Erythroblast (primary cell): ENCODE measurements at regions not wholly inside any gene's neighbourhood (a gene's known extent, or its start where the extent isn't known, plus 50 kb on each side); places are given as distances from the start of the nearest gene placed in this dataset.
"Not testable (repeated sequence)": the region's sequence is repeated elsewhere in the genome, so short reads cannot be mapped to it uniquely, and the experiment has no call there.

Experiments used
- DNase-seq, 2 experiments: peaks; one replicate each; lab custom pipeline; 2025; lab: John Stamatoyannopoulos, UW
- GATA1 ChIP-seq: IDR thresholded peaks from 2 replicates; pipeline ENCODE4 v1.6.1; 2011; ENCODE audit warnings: low read depth, mild to moderate bottlenecking, control low read depth, low read length, moderate library complexity
- POLR2A ChIP-seq: IDR thresholded peaks from 2 replicates; pipeline ENCODE4 v1.6.1; 2011; ENCODE audit warnings: mild to moderate bottlenecking, low read length

DNA sequence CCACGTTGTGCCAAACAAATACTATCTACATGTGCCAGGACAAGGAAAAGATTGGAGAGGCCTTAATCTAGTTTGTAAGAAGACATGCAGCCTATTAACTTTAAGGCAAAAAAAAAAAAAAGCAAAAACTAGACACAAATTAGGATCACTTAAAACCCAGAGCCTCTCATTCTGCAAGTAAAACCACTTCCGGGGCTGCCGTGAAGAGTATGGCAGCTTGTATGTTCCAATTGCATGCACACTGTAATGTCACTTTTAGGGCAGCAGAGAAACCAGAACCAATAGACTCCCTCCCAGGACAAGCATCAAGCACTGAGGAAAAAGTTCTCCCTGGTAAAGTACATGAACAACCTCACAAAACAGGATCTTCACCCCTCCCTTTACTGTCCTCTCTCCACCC, 70.6 kb downstream of the RSL24D1 start:
- DNase-seq, result no peak
- TF ChIP-seq GATA1 (no peak), POLR2A (no peak)

DNA sequence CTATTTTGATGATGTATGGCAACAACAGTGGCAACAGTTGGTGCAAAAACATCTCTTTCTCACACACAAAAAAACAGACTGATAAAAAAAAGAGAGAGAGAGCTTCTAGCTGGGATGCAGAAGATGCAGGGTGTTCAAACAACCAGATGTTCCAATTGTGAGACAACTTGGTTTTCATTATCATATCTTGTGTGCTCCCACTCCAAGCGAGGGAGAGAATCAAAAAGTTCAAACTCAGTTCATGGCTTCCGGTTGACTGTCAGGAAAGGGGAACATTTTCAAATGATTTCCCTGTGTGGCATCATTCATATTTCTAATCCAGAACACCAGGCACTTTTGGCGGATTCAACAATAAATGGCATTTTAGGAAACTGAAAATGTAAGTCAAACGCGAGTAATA, 72.1 kb downstream of the RSL24D1 start:
- no peak for DNase-seq
- no peak for TF ChIP-seq POLR2A
- no peak for TF ChIP-seq GATA1

DNA sequence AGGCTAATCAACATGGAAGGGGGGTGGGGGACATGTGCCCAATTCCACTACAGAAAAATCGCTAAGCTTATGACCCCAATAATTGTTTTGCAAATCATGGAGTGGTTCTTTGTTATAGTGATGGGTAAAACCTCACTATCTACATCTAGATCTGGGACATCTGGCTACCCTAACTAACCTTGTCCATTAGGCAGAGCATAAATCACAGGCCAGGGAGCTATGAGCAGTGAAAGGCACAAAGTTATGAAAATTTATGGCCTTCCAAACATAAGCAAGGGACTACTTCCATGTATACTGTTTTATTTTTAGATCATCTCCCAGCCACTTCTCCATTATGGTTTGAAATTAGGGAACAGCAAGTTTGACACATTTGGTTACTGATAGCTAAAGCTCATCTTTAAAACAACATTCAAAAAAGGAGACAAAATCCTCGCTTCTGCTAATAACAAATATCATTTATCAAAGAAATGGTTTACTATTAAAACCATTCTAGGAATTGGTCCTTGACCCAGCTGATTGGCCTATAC, 78.3 kb downstream of the RSL24D1 start:
- TF ChIP-seq GATA1, result no peak
- no peak for DNase-seq

DNA sequence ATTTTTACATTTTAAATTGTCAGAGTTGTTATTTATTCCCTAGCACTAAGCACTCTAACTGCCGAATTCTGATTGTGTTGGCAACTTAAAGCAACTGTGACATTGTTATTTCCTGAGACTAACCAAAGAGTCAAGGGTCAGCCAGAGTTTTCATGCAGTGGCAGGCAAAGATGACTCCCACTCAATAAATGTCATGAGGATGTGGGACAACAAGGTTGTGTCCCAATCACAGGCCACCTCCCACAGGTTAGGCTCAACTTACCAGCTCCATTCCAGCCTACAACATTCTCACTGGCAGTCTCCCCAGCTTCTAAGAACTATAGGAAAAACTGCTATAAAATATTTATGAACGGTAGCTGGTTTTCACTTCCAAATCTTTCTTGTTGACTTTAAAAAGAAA, 80.1 kb downstream of the RSL24D1 start:
- no peak for DNase-seq
- TF ChIP-seq POLR2A (no peak), GATA1 (no peak)

DNA sequence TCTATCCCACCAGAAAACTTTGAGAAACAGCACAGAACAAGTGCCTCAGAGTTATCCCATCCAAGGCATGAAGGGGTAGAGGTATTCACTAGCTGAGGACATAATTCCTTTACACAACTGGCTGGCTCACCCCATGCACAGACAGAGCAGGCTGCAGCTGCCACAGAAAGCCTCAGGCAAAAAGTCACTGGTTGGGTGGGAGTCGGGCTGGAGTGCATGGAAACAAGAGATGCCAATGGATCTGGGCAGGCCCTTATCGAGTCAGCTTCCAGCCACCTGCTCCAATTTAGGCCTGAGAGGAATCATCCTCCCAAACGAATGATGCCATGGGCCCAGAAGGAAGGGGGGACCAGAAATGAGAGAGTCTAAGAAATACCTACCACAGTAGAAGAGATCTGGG, 83.0 kb downstream of the RSL24D1 start:
- DNase-seq, result no peak
- TF ChIP-seq POLR2A (no peak), GATA1 (no peak)

DNA sequence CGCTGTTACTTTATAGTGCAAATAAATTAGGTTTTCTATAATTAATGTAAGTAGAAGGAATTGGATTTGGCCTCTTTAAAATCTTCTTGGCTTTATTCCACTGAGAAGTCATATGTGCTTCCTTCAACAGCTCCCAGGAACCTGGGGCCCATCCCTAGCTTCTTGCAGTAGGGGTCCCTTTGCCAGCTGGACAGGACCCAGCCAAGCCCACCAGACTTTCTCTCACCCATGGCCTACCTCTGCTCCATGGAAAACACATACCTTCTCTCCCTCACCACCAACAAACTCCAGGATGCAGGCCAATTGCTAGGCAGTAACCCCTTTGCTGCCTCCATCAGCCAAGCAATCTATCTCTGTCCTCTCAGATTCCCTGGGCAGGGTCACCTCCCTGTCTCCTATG, 84.0 kb downstream of the RSL24D1 start:
- TF ChIP-seq POLR2A (no peak), GATA1 (no peak)

DNA sequence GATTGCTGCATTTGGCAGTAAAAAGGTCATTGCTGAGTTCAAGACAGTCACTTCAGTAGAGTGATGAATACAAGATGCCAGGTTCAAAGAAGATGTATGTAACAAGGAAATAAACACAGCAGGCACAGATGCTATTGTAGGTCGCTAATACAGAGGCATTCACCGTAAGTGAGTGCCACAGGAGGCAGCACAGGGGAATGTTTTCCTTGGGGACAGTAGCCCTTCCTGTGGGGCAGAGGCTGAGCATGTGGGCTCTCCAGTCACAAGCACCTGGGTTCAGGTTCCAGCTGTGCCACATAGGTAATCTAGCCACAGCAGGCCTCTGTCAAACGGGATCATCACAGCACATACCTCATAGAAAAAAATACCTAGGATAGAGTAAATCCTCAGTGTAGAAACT, 86.3 kb downstream of the RSL24D1 start:
- TF ChIP-seq GATA1 (no peak), POLR2A (no peak)
- DNase-seq, result no peak

More for the DNA sequence above, 84.0 kb downstream of the RSL24D1 start:
- DNase-seq, result no peak

DNA sequence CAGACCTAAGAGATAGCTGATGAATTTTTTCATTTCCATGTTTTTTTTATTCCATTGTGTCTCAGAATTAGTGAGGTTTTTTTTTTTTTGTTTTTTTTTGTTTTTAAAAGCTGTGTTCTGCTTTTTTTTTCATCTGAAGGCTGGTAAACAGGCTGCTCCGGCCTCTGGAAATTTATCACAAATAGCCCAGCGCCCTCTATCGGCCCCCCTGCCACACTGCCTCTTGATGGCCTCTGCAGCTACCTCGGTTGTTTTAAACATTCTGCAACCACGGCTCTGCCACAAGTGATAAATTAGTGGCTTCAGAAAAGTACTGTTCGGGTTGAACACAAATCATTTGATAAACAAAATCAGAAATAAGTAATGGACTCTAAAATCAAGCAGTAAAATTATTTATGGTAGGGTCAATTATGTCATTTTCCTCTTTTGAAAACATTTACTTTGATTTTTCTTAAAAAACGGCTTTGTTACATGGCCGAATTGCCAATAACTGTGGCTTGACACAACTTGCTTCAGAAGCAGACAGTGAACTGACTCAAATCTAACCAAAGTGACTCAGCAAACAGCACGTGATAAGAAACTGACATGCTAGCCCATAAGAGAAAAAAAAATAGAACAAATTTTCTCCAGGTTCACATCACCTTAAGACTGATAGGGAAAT, 87.8 kb downstream of the RSL24D1 start:
- TF ChIP-seq POLR2A (no peak), GATA1 (no peak)
- DNase-seq, result peak; percentile 62 to 73

DNA sequence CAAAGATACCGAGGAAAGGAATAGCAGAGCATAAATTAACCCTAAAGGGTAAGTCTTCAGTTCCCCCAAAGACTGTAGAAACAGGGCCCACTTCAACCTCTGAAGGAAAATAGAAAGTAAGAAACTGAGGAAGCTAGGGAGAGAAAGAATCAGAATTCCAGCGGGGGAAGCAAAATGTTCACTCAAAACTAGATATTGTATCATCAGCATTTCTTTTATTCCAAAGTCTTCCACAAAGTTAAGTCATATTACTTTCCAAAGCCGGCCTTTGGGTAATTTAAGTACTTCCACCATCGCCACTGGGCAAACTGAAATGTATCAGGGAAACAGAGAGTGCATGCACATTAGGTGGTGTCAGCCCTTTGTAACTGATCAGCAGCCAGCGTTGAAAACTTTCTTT, 88.3 kb downstream of the RSL24D1 start:
- TF ChIP-seq GATA1 (no peak), POLR2A (no peak)
- no peak for DNase-seq

DNA sequence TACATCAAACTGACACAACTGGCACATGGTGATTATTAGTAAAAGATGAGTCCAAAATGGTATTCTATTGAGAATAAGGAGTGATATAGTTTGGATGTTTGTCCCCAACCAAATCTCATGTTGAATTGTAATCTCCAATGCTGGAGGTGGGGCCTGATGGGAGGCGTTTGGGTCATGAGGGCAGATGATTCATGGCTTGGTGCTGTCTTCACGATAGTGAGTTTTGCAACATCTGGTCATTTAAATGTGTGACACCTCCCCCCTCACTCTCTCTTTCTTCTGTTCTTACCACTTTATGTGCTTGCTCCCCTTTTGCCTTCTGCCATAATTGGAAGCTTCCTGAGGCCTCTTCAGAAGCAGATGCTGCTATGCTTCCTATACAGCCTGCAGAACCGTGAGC, 90.6 kb downstream of the RSL24D1 start:
- TF ChIP-seq GATA1, result no peak
- TF ChIP-seq POLR2A, result no peak
- peak in 1 of 2 experiments; percentile 9 for DNase-seq

DNA sequence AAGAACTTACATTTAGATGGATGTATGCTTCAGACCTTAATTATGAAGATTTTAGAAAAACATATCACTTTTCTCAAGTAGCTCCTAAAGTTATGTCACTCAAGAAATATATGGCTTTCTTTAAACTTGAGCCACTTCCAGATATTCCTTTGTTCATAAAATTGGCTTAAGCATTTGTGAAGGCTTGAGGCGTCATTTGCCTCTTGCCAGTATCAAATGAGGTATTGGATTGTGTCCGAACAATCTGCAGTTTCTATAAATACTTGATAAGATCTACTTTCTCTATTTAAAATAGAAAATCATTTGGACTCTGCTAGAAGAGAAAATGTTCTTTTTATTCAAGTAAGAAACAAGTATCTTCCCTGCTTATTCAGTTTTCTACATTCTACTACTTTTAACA, 102.6 kb downstream of the RSL24D1 start:
- DNase-seq, result no peak
- TF ChIP-seq POLR2A (no peak), GATA1 (no peak)

DNA sequence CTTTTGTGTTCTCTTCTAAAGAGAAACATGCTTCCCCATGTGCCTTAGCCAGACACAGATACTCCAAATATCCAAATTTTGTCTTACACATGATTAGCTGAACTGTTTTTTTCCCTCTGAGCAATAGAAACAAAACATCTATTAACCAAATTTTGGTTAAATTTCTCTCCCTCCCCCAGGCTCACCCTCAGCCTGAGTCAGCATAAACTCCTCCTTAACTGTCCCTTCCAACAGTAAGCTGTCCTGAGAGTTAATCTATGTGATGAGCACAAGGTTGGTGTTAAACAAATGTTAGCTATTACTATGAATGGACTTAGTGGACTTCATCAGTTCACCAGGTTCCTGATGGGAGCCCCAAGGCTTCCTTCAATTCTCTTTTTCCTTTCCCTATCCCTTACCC, 108.5 kb downstream of the RSL24D1 start:
- no peak for DNase-seq
- no peak for TF ChIP-seq POLR2A
- no peak for TF ChIP-seq GATA1

DNA sequence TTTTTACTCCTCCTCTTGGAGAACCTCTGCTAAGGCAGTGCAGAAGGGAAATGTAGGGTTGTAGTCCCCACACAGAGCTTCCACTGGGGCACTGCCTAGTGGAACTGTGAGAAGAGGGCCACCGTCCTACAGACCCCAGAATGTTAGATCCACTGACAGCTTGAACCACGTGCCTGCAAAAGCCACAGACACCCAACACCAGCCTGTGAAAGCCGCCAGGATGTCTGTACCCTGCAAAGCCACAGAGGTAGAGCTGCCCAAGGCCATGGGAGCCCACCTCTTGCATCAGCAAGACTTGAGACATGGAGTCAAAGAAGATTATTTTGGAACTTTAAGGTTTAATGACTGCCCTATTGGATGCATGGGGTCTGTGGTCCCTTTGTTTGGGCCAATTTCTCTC, 112.1 kb downstream of the RSL24D1 start:
- TF ChIP-seq POLR2A, result no peak
- no peak for TF ChIP-seq GATA1

DNA sequence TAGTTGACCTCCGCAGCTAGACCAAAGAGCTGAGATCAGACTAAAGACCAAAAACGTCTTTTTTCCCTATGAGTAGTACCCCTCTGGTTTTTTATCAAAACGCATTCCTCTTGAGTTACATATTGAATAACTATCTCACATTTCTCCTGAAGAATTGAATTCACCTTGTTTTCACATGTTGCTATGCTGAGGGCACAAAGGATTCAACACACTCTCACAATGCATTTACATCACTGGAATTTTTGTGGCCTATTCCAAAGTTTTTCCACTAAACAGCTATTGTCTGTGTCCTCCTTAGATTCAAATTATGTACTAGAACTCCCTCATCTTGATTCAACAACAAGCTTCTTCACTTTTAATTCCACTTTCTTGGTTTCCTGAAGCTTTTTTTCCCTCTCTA, 112.5 kb downstream of the RSL24D1 start:
- DNase-seq, result no peak
- no peak for TF ChIP-seq POLR2A
- no peak for TF ChIP-seq GATA1

More for the DNA sequence above, 112.1 kb downstream of the RSL24D1 start:
- DNase-seq, result no peak

DNA sequence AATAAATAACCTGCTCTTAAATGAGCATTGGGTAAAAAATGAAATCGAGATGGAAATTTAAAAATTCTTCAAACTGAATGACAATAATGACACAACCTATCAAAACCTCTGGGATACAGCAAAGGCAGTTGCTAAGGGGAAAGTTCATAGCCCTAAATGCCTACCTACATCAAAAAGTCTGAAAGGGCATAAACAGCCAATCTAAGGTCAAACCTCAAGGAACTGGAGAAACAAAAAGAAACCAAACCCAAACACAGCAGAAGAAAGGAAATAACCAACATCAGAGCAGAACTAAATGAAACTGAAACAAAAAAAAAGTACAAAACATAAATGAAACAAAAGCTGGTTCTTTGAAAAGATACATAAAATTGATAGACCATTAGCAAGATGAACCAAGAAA, 119.7 kb downstream of the RSL24D1 start:
- not testable (repeated sequence) for DNase-seq
